Activated B cell treated with CpG ODN at 0.5 μM for 24 hours (primary cell): ENCODE measurements at regions not wholly inside any gene's neighbourhood (a gene's known extent, or its start where the extent isn't known, plus 50 kb on each side); places are given as distances from the start of the nearest gene placed in this dataset.

ENCODE experiments used
- ATAC-seq: fragments of 200-7000 bp; cut with Tn5 transposase; one replicate; pipeline ENCODE4 v1.10.0; 2021; ENCODE audit warnings: low read depth, mild to moderate bottlenecking, moderate library complexity
- CTCF ChIA-PET: fragments of 350-600 bp; sonication (Branson Sonifier 250); formaldehyde crosslinking; loops from one replicate; lab custom pipeline; 2021; ENCODE audit warnings: antibody characterized with exemption; lab: Charles Lee
- POLR2A ChIA-PET: fragments of 350-600 bp; sonication (Branson Sonifier 250); formaldehyde crosslinking; loops from one replicate; lab custom pipeline; 2021; ENCODE audit warnings: antibody characterized with exemption; lab: Charles Lee
- DNase-seq: peaks from one replicate; pipeline ENCODE4 v3.0.0; 2022
- H3K27ac Mint-ChIP-seq: one replicate; pipeline ENCODE4 v1.8.0; 2020; ENCODE audit warnings: mixed read lengths
- H3K27me3 Mint-ChIP-seq: one replicate; pipeline ENCODE4 v1.8.0; 2021; ENCODE audit warnings: mixed read lengths
- H3K36me3 Mint-ChIP-seq: one replicate; pipeline ENCODE4 v1.8.0; 2021; ENCODE audit warnings: low read depth, mixed read lengths
- H3K4me1 Mint-ChIP-seq: one replicate; pipeline ENCODE4 v1.8.0; 2021; ENCODE audit warnings: mixed read lengths
- H3K4me3 Mint-ChIP-seq: one replicate; pipeline ENCODE4 v1.8.0; 2020; ENCODE audit warnings: mild to moderate bottlenecking, mixed read lengths
- H3K9me3 Mint-ChIP-seq: one replicate; pipeline ENCODE4 v1.8.0; 2020; ENCODE audit warnings: mixed read lengths
- intact Hi-C: fragments of 100-400 bp; cut with micrococcal nuclease; formaldehyde crosslinking; loops from one replicate; pipeline ENCODE4 v1.15.1; 2024
- TF ChIP-seq, protein P1 (sequence below): fragments of 200-600 bp; IDR thresholded peaks from one replicate; pipeline ENCODE4 v1.8.0; 2022; ENCODE audit warnings: antibody characterized with exemption, mild to moderate bottlenecking

DNA sequence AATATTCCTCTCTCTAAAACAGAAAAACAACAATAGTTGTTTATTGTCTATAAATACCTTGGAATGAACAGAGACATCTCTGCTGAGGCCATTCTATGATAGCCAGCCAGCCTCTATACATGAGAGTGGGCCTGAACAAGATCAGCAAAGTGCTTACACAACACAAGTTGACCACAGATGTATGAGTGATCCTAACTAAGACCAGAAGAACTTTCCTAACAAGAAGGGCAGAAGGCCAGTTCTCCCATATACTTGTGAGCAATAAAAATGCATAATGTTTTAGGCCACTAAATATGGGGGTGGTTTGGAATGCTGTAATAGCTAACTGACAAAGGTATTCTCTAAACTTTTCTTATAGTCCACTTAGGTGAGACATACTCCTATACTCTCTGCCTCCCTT lies 345.7 kb downstream of the SPATA31D1 start:
- H3K27ac Mint-ChIP-seq, result no peak overlapping the region
- DNase-seq (no peak), ATAC-seq (no peak)
- H3K4me1 Mint-ChIP-seq, result peaks cover 4% of the 10 kb centered on the region
- H3K36me3 Mint-ChIP-seq, result no peaks in the 10 kb centered on the region
- no peaks in the 10 kb centered on the region for H3K27me3 Mint-ChIP-seq
- H3K4me3 Mint-ChIP-seq, result no peak overlapping the region
- ChIA-PET POLR2A (no interaction called here), CTCF (no interaction called here)
- TF ChIP-seq, protein P1, sequence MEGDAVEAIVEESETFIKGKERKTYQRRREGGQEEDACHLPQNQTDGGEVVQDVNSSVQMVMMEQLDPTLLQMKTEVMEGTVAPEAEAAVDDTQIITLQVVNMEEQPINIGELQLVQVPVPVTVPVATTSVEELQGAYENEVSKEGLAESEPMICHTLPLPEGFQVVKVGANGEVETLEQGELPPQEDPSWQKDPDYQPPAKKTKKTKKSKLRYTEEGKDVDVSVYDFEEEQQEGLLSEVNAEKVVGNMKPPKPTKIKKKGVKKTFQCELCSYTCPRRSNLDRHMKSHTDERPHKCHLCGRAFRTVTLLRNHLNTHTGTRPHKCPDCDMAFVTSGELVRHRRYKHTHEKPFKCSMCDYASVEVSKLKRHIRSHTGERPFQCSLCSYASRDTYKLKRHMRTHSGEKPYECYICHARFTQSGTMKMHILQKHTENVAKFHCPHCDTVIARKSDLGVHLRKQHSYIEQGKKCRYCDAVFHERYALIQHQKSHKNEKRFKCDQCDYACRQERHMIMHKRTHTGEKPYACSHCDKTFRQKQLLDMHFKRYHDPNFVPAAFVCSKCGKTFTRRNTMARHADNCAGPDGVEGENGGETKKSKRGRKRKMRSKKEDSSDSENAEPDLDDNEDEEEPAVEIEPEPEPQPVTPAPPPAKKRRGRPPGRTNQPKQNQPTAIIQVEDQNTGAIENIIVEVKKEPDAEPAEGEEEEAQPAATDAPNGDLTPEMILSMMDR, result no peak
- H3K9me3 Mint-ChIP-seq, result no peaks in the 10 kb centered on the region
- intact Hi-C loops, result loop anchor here (10.0 kb wide), 1 partner anchor 59 kb away; no protein-coding TSS in a partner anchor

DNA sequence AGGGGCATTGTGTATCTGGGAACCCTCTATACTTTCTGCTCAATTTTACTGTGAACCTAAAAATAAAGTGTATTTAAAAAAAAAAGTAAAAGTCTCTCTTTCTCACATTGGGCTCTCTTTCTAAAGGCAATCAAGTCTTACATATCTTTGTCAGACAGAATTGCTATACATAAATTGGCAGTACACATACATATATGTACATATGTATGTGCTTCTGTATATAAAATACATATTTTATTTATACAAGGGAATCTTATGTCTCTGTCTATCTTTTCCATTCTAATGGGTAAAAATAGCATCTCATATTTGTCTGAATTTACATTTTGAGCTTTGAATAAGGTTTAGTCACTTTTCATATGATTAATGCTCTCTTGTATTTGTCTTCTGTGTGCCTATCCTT lies 348.8 kb downstream of the SPATA31D1 start:
- Mint-ChIP-seq H3K27ac (no peak overlapping the region), H3K27me3 (no peaks in the 10 kb centered on the region), H3K4me3 (no peak overlapping the region), H3K4me1 (peaks cover 8% of the 10 kb centered on the region), H3K9me3 (no peaks in the 10 kb centered on the region), H3K36me3 (no peaks in the 10 kb centered on the region)
- ChIA-PET CTCF (no interaction called here), POLR2A (no interaction called here)
- DNase-seq (no peak), ATAC-seq (no peak)
- TF ChIP-seq, protein P1, result no peak
- intact Hi-C loops, result loop anchor here (10.0 kb wide), 1 partner anchor 63 kb away; no protein-coding TSS in a partner anchor

DNA sequence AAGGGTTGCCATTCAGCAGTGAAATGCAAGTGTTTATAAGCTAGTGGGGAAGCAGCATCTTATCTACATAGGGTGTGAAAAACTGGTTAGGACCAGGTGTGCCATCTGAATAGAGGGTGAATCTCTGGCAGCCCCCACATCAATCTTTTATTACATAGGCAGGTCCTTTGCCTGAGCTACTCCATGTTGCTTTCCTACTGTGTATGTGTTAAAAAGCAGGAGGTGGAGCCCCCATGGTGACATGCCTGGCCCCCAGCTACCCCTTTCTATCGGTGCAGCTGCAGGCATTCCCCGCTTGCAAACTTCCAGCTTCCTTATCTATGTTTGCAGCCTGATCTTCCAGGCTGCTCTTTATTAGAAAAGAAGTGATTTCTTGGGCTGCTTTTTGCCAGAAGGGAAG lies 353.5 kb downstream of the SPATA31D1 start:
- H3K4me1 Mint-ChIP-seq, result peaks cover 8% of the 10 kb centered on the region
- DNase-seq (no peak), ATAC-seq (no peak)
- no peaks in the 10 kb centered on the region for H3K27me3 Mint-ChIP-seq
- no peaks in the 10 kb centered on the region for H3K36me3 Mint-ChIP-seq
- no peak overlapping the region for H3K27ac Mint-ChIP-seq
- ChIA-PET POLR2A (no interaction called here), CTCF (no interaction called here)
- TF ChIP-seq, protein P1, result no peak
- H3K9me3 Mint-ChIP-seq, result peaks cover 8% of the 10 kb centered on the region
- H3K4me3 Mint-ChIP-seq, result no peak overlapping the region
- intact Hi-C loops, result no loop called here

DNA sequence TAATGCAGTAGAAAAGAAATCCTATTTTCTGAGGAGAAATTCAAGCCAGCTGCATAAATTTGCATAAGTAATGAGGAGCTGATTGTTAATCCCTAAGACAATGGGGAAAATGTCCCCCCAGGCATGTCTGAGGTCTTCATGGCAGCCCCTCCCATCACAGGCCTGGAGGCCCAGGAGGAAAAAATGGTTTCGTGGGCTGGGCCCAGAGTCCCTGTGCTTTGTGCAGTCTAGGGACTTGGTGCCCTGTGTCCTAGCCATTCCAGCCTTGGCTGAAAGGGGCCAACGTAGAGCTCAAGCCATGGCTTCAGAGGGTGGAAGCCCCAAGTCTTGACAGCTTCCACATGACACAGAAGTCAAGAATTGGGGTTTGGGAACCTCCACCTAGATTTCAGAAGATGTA lies 357.5 kb downstream of the SPATA31D1 start:
- H3K27me3 Mint-ChIP-seq, result no peaks in the 10 kb centered on the region
- no peak for DNase-seq
- CTCF ChIA-PET, result no interaction called here

DNA sequence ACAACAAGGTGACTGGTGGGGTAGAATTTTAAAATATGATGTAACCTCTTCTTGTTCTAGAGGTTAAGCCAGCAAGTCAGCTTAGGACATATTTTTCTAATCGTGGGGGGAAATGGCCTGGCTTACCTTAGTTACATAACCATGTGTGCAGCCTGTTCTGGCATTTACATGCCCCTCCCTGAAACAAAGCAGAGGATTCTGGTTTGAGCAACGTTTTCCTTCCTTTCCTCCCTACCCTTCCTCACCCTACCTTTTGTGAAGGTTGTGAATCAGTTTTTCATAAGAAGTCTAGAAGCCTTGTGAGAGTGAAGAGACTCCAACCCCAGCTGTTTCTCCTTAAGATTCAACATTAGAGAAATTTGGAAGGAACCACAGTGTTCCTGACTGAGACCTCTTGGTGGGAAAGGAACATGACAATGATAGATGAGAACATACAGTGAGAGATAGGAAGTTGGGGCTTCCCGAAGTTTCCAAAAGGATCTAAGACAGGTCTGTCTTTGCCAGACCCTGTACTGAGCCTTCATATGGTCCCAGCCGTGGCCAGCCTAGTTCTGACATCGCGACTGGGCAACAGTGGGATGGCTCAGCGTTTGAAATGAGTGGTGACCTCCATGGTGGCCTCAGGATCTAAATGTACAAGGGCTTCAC lies 365.2 kb downstream of the SPATA31D1 start:
- Mint-ChIP-seq H3K27me3 (no peaks in the 10 kb centered on the region), H3K4me1 (no peaks in the 10 kb centered on the region), H3K36me3 (no peaks in the 10 kb centered on the region), H3K9me3 (peaks cover 4% of the 10 kb centered on the region), H3K27ac (no peak overlapping the region), H3K4me3 (no peak overlapping the region)
- ChIA-PET POLR2A (no interaction called here), CTCF (no interaction called here)
- no peak for ATAC-seq
- TF ChIP-seq, protein P1, result no peak
- DNase-seq, result no peak
- intact Hi-C loops, result no loop called here

More for the DNA sequence above, 357.5 kb downstream of the SPATA31D1 start:
- H3K9me3 Mint-ChIP-seq, result peaks cover 16% of the 10 kb centered on the region
- no peak overlapping the region for H3K27ac Mint-ChIP-seq
- TF ChIP-seq, protein P1, result no peak
- no peak overlapping the region for H3K4me3 Mint-ChIP-seq
- no peak for ATAC-seq
- POLR2A ChIA-PET, result no interaction called here
- H3K4me1 Mint-ChIP-seq, result no peaks in the 10 kb centered on the region
- intact Hi-C loops, result no loop called here
- H3K36me3 Mint-ChIP-seq, result no peaks in the 10 kb centered on the region
